Fibroblast of upper back skin (primary cell): ENCODE measurements at regions not wholly inside any gene's neighbourhood (a gene's known extent, or its start where the extent isn't known, plus 50 kb on each side); places are given as distances from the start of the nearest gene placed in this dataset.
"Not testable (repeated sequence)": the region's sequence is repeated elsewhere in the genome, so short reads cannot be mapped to it uniquely, and the experiment has no call there.

Experiments
- DNase-seq: peaks from one replicate; pipeline ENCODE4 v3.0.0-alpha.2; 2013

DNA sequence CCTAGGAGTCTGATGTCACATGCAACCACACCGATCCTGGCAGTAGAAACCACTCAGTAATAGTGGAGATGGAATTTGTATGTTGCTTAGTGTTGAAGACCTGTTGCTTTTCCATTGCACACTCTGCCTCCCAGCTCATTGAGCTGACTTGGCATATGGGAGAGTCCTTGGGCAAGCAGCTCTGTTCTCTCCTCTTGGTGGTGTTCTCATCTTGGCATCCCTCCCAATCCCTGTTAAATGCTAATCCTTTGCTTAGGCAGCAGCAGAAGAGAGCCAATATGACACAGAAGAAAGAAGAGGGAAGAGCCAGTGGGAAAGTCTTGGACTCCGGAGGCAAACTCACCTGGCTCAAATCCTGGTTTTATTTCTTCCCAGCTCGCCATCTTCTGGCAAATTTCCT, 178.0 kb upstream of the CAND1 start:
- DNase-seq, result no peak

DNA sequence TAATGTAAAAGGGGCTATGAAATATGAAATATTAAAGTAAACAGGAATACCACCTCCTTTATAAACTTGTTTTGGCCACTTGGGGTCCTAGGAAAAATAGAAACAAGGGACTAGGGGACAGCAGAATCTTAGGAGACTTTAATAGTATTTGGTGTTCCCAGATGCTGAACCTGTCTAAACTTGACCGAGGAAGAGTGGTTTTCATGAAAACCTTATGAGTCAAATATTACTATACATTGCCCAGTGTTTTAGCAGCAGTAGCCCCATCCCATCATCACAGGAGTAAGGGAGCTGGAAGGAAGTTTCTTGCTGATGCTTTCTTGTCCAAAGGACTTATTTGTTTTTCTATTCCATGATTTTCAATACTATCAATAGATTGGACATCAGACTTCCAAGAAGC, 177.5 kb upstream of the CAND1 start:
- no peak for DNase-seq

DNA sequence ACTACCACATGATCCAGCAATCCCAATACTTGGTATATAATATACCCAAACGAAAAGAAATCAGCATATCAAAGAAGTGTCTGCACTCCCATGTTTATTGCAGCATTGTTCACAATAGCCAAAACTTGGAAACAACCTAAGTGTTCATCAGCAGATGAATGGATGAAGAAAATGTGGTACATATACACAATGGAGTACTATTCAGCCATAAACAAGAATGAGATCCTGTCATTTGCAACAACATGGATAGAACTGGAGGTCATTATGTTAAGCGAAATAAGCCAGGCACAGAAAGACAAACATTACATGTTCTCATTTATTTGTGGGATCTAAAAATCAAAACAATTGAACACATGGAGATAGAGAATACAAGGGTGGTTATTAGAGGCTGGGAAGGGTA, 176.2 kb upstream of the CAND1 start:
- not testable (repeated sequence) for DNase-seq

DNA sequence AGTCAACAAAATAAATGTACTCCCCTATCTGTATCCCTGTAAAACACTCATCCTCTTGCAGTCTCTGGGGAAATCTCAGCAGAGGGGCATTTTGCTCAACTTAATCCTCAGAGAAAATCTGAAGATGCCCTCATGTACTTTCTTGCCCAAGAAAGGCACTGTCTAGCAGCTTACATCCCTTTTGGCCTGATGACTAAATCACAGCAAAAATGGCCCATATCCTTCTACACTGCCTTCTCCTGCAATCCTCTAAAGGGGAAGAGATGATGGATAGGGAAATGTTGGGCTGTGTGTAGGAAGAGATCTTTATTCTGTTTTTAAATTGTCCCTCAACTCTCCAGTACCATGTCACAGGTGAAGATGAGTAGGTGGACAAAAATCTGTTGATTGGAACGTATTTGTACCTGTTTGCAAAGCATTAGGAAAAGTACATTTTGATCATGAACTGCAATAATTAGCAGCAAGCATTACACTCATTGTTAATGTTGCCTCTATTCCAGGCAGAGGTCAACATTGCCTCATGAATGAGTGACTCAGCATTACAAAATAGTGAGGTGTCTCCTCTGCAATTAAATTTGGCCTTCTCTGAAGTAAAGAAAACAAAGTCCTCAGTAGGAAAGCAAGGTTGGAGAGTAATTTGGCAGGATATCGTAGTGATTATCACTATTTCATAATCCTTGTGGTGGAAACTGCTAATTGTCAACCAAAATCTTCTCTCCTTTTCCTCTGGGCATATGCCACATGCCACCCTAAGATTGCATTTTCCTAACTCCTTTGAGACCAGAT, 172.4 kb upstream of the CAND1 start:
- DNase-seq, result no peak

DNA sequence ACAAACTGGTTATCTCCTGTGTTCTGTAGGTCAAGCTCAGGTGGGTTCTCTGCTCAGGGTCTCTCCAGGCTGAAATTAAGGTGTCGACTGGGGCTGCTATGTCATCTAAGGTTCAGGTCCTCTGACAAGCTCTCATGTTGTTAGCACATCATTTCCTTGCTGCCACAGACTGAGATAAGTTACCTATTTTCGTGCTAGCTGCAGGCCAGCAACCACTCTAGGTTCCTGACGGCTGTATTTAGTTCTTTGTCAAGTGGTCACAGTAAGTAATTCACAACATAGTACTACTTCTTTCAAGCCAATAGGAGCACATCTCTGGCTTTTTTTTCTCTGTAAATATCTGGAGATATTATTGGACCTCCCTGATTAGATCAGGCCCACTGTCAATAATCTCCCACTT, 169.3 kb upstream of the CAND1 start:
- no peak for DNase-seq

DNA sequence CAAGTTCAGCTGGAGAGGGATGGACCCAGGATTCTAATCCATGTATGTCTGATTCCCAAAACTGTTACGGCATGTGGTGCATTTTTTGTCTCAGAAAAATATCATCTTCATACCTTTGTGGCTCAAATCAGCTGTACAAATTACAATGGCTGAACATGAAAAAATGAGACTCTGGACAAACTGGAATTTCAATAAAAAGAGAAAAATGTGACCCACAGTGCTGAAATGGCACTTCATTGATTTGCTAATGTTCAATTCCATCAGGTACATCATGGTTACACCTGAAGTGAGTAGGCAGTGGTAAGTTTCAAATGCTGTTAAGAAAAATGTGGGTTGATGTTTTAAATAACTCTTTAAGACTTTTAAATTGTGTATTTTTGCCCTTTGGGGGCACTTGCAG, 165.6 kb upstream of the CAND1 start:
- no peak for DNase-seq

DNA sequence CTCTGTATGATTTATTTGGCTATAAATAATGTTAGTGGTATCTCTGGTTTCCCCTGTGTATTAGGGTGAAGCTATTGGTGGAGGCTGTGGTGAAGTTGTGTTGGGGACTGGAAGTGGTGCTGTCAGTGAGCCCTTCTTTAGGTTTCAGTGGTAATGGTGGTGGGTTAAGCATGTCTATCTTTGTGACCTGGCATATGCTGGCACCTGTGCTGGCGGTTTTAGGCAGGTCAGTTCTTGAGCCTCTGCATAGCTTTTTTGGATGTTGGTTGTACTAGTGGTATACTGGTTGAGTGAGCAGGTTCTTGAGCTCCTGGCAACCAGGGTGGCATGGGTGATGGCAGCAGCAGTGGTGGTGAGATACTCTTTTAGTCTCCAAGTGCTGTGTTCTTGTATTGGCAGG, 161.9 kb upstream of the CAND1 start:
- no peak for DNase-seq

DNA sequence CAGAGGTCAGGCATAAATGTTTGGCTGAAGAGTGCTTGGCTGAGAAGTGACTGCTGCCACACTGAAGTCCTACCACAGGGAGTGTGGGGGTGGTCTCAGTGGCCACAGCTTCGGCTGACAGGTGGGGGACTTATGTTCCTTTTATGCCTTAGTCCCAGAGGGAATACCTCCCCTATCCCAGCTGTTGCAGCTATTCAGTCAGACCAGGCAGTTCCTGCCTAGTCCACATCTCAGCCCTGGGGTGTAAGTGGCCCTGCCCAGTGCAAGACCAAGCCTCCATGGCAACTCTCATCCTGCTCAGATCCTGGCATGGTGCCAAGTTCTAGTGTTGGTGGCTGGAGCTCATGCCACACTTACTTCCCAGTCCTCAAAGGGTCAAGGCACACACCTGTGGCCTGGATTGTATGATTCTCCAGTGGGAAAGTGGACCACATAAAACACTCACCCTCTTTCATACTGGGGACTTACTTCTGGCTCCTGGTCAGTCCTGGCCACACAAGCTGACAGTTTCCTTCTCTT, 161.3 kb upstream of the CAND1 start:
- no peak for DNase-seq

DNA sequence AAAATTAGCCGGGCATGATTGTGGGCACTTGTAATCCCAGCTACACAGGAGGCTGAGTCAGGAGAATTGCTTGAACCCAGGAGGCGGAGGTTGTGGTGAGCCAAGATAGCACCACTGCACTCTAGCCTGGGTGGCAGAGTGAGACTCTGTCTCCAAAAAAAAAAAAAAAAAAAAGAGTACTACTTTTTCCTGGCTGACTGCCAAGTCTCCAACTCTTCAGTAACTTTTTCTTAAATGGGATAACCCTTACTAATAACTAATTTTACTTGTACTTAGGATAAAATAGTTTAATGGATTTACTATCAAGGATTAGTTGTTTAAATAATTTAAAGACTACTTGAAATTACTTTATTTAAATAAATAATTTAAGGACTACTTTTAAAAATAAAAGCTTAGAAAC, 158.8 kb upstream of the CAND1 start:
- DNase-seq, result not testable (repeated sequence)

DNA sequence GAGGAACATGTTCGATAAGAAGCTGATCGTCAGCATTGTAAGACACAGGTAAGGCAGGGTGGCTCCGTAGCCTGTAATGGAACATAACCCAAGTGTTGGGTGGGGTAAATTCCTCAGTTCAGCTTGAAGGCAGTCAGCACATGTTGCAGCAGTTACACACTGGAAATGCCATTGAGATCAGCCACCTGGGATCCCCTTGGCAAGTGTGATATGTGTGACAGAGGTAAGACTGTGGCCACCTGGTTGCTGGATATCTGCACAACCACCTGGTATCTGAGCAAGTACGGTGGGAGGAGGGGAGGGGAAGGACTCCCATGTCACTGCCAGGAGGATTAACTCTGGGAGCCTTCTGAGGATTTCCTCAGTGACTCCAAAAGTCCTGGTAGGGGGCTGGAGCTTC, 158.0 kb upstream of the CAND1 start:
- DNase-seq, result no peak

DNA sequence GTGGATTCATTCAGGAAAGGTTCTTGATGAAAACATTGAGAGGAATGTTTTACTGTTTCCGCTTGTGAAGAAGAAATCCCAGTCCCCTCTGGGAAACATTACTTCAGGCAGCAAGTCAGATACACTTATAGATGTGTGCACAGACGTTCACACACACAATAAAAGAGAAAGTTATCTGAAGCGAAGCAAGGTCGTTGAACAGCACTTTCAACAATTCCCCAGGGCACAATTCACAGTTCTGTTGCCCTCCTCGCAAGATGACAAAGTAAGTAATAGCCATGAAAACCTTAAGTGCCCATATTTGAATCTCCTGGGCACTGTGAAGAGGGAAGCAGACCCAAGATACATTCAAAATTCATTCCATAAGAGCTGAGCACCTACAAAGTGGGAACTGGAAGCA, 156.6 kb upstream of the CAND1 start:
- no peak for DNase-seq

DNA sequence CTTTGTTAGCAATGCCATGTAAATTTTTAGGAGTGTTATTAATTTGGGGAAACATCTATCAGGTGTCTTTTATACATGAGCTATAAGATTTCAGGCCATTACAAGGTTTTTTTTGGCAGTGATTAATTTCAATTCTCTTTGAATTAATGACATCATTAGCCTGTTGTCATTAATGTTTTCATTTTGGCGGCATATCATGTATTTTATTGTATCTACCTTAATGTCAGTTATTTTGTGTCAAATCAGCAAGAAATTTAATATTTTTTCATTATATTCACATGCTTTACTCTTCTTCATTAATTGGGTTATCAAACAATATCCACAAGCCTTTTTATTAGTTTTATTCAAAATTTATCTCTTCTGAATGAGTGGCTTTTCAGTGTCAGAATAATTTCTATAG, 153.0 kb upstream of the CAND1 start:
- DNase-seq, result no peak

DNA sequence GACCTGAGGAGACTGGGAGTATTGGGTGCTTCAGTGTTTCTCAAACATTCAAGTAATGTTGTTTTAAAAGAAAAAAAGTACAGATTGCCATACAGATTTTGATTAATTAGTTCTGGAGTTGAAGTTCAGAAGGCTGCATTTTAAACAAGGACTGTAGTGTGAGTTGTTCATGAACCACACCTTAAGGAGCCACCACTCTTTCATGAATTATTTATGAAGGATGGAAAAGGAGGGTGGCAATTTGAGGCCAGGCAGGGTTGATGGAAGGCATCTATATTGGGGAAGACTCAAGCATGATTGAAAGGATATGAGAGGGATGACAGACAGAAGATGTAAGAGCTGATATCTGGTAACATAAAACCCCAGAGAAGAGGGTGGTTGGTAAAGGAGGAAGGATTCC, 146.6 kb upstream of the CAND1 start:
- no peak for DNase-seq

DNA sequence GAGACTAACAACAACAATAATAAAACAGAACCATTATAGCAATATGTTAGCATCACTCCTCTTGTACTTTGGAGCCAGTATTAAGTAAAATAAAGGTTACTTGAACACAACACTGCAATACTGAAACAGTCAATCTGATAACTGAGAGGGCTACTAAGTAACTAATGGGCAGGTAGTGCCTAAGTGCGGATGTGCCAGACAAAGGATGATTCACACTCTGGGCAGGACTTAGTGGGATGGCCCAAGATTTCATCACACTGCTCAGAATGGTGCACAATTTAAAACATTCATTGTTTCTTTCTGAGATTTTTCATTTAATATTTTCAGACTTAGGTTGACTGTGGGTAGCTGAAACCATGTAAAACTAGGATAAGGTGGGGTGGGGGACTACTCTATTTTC, 131.9 kb upstream of the CAND1 start:
- DNase-seq, result no peak

DNA sequence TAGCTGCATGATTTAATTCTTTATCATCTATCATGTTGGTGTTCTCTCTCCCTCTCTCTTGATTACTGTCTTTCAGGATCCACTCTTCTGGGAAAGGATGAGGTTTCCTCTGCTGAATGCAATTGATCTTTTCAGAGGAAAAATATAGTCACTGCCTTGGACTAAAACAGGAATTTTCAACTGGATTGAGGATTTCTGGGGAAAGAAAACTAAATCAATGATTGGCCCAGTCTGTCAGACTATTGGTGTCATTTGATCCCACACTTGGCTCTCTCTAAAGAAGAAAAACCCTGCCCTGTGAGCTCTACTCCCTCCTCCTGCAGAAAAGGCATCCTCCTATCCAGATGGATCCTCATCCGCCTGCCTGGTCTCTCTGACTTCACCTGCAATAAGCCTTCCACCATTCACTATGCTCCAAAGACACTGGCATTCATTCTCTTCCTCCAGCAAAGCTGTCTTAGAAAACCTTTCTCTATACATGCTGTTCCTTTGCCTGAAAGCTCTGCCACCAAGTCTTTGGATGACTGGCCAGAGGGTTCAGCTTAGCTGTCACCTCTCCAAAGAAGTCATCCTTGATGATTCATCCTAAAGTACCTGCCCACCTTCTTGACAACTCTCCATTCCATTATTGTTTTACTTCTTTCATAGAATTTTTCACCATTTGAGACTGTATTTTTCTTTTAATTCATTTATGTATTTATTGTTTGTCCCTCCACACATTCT, 127.7 kb upstream of the CAND1 start:
- no peak for DNase-seq

DNA sequence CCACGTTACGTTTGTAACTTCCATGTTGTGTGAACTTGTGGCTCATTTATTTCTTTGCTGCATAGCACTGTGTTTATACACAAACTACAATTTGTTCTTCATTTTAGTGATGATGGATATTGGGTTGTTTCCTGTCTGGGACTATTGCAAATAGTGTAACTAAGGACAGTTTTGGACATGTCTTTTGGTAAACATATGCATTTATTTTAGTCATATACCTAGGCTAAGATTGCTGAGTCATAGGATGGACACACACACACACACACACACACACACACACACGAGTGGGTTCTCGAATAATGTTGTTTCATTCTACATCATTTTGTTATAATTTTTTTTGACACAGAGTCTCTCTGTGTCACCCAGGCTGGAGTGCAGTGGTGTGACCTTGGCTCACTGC, 123.5 kb upstream of the CAND1 start:
- no peak for DNase-seq

DNA sequence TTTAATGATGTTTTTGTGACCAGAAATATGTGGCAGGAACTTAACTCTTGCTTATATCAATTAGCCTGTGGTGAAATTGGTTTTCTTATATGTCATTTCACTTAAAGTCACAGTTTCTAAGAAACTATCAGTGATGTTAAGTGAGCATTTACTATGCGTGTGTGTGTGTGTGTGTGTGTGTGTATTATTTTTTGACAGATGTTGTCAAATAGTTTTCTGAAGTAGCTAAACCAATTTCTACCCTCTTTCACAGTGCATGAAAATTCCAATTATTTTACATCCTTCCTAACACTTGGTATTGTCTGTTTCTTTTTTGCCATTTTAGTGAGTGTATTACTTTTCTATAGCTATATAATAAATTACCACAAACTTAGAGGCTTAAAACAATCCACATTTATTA, 122.1 kb upstream of the CAND1 start:
- no peak for DNase-seq

DNA sequence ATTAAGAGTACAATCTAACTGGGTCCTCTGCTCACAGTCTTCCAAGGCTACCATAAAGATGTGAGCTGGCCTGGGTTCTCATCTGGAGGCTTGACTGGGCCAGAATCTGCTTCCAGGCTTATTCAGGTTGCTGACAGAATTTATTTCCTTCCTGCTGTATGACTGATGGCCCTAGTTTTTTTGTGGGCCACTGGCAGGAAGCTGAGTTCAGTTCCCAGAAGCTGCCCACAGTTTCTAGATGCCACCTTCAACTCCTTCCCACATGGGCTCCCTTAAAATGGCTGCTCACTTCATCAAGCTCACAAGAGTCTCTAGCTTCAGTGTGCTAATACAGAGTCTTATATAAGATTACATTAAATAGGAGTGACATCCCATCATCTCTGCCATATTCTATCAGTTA, 121.7 kb upstream of the CAND1 start:
- DNase-seq, result no peak

DNA sequence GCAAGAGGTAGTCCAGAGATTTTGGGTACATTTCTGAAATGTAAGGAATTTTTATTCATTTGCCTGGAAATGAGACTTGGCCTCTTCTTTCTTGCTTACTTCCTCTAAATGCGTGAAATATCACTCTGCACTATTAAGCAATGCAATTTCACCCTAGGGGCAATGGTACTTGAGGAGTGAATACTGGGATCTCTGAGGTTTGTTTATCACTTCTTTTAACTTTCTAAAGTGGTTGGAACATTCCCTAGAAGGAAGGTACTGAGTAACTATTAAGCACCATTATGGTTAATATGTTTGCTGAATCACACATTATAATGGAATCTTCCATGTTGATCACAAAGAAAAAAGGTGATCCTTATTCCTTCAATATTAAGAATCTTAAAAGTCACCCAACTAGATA, 120.9 kb upstream of the CAND1 start:
- no peak for DNase-seq

DNA sequence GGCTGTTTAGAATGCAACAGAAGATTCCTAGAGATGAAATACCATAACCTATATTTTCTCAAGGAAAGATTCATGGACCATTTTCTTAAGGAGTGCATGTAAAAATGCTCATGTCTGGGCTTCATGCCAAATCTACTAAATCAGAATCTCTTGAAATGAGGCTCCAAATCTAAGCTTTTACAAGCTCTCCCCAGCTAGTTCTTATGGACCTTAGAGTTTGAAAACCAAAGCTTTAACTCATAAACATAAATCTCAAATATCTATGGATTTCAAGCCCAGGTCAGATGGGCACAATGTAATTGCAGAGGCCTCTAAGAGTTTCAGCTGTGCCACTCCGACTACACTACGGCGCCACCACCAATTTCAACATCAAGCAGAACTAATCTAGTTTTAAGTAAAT, 117.3 kb upstream of the CAND1 start:
- peak; percentile 19 for DNase-seq

DNA sequence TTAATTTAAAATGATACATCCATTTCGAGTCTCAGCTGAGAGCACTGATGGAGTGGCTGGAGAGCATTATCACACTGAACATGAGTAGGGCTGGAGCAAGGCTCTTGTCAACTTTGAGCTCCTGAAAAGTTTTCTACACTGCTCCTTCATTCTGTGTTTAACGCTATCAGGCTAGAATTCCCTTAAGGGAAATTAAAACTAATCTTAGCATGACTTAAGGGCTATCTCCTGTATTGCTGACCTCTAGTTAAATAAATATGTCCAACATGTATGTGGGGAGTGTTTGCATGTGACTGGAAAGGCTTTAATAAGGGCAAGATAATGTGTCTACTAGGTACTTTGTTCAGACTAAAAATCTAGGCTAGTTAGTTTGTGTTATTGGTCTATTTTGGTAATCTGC, 116.7 kb upstream of the CAND1 start:
- DNase-seq, result no peak

DNA sequence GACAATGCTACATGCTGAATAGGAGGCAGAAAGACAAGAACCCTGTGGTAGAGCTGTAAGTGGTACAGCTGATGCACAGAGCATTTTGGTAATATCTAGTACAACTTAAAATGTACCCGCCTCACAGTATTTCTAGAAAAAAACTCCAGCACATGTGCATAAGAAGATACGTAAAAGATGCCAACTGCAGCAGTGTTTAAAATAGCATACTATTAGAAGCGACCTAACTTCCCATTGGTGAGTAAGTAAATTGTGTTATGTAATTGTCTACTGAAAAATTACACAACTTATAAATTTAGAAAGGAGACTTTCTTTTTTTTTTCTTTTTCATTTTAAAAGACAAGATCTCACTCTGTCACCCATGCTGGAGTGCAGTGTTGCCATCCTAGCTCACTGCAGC, 114.3 kb upstream of the CAND1 start:
- no peak for DNase-seq

DNA sequence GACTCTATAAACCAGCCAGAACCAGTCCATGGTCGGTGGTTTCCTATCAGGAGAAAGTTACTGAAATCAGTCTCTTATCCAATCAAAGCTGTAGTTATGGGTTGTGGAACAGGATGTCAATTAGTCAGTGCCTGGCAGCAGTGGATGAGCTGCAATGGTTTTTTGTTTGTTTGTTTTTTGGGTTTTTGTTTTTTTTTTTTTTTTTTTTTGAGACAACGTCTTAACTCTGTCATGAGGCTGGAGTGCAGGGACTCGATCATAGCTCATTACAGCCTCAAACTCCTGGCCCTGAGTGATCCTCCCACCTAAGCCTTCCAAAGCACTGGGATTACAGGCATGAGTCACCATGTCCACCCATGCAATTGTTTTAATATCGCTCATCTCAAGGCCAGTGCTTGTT, 113.3 kb upstream of the CAND1 start:
- peak; percentile 36 for DNase-seq

DNA sequence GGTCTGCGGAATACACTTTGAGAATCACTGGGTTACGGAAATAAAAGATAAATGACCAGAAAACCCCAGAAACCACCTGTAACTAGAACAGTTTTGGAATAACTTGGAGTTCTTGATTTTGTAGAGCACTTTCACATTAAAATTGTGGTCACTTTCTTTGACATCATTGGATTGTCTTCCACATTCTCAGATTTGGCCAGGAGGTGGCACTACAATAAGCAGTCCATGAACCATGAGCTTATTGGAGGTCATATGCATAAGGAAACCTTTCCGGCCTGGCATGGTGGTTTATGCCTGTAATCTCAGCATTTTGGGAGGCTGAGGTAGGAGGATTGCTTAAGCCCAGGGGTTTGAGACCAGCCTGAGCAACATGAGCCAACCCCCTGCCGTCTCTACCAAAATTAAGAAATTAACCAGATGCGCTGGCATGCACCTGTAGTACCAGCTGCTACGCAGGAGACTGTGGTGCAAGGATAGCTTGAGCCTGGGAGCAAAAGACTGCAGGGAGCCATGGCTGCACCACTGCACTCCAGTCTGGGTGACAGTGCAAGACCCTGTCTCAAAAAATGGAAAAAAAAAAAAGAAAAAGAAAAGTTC, 107.7 kb upstream of the CAND1 start:
- peak; percentile 26 for DNase-seq
